K562 (cell line): ENCODE measurements at regions not wholly inside any gene's neighbourhood (a gene's known extent, or its start where the extent isn't known, plus 50 kb on each side); places are given as distances from the start of the nearest gene placed in this dataset.

Source experiments
- ATAC-seq: fragments of 200-7000 bp; cut with Tn5 transposase; 3 replicates; pipeline ENCODE4 v1.9.1; 2020; ENCODE audit warnings: moderate library complexity
- BruUV-seq: library from RNA; stranded (reverse); fragments of 400-500 nt; replicated peaks from 2 replicates; lab custom pipeline; 2021; lab: Mats Ljungman, UMichigan
- CTCF ChIA-PET: fragments of 300-600 bp; formaldehyde crosslinking; extraction: SDS; loops from one replicate; lab custom pipeline; 2021; ENCODE audit warnings: low intra/inter-chr PET ratio; lab: Yijun Ruan, JAX
- POLR2A ChIA-PET: fragments of 300-600, 350-650 bp; sonication (Branson Sonifier 250); formaldehyde crosslinking; extraction: SDS; loops from one replicate; lab custom pipeline; 2021; ENCODE audit warnings: antibody characterized with exemption, inconsistent platforms; lab: Yijun Ruan, JAX
- DNase-seq, 4 experiments: peaks; one replicate each; pipeline versions ENCODE4 v3.0.0 to v3.0.0-alpha.2; 2011 to 2018; ENCODE audit warnings: low spot score in 3 of 4, mixed read lengths in 3 of 4; ENCODE audit errors: extremely low read depth in 1 of 4
- FAIRE-seq: peaks from 2 replicates; lab custom pipeline; 2011; peaks lifted over from hg19 to GRCh38; lab: Jason Lieb, UNC
- H2AFZ ChIP-seq: 2 replicates; pipeline ENCODE4 v1.6.0; 2011; ENCODE audit warnings: low read depth, low read length, control low read depth, inconsistent platforms
- H3K27ac ChIP-seq: fragments of 200-600 bp; 3 replicates; pipeline ENCODE4 v1.8.0; 2011; ENCODE audit warnings: low read depth, mild to moderate bottlenecking, control low read depth, inconsistent platforms, low read length, moderate library complexity, mixed read lengths; ENCODE audit errors: extremely low read depth
- H3K27me3 ChIP-seq, 2 experiments: fragments of 300-600 bp in 1 of 2; 2 replicates in 1 of 2; 3 replicates in 1 of 2; pipeline versions ENCODE4 v1.6.0 to v1.8.0; 2011; ENCODE audit warnings: inconsistent platforms in 2 of 2, low read length in 2 of 2, mild to moderate bottlenecking in 1 of 2, mixed read lengths in 1 of 2, moderate library complexity in 1 of 2; ENCODE audit not compliant: control insufficient read depth in 2 of 2, insufficient read depth in 2 of 2
- H3K36me3 ChIP-seq: fragments of 300-600 bp; 3 replicates; pipeline ENCODE4 v1.8.0; 2011; ENCODE audit warnings: mild to moderate bottlenecking, low read length, inconsistent platforms; ENCODE audit not compliant: control insufficient read depth, insufficient read depth
- H3K4me1 ChIP-seq, 2 experiments: fragments of 200-600 bp in 1 of 2; replicated peaks in 1 of 2; 2 replicates in 1 of 2; 3 replicates in 1 of 2; pipeline versions ENCODE4 v1.5.1 to v1.8.0; 2011; ENCODE audit warnings: inconsistent platforms in 2 of 2, low read length in 2 of 2, mild to moderate bottlenecking in 1 of 2, mixed read lengths in 1 of 2, moderate library complexity in 1 of 2; ENCODE audit not compliant: control insufficient read depth in 2 of 2, insufficient read depth in 2 of 2
- H3K4me2 ChIP-seq: 2 replicates; pipeline ENCODE4 v1.6.1; 2011; ENCODE audit warnings: low read length, control low read depth, inconsistent platforms, mixed read lengths; ENCODE audit not compliant: insufficient read depth
- H3K4me3 ChIP-seq: fragments of 200-600 bp; sonication (generic), shearing (Covaris generic); 2 replicates; pipeline ENCODE4 v1.5.1; 2016; ENCODE audit warnings: control low read depth, inconsistent platforms
- H3K79me2 ChIP-seq: fragments of 200-600 bp; 3 replicates; pipeline ENCODE4 v1.8.0; 2011; ENCODE audit warnings: low read length, inconsistent platforms; ENCODE audit not compliant: control insufficient read depth, insufficient read depth
- H3K9ac ChIP-seq, 2 experiments: 2 replicates each; pipeline versions ENCODE4 v1.6.0 to v1.6.1; 2011; ENCODE audit warnings: low read depth in 2 of 2, low read length in 2 of 2, control low read depth in 1 of 2, inconsistent platforms in 1 of 2, mild to moderate bottlenecking in 1 of 2, mixed read lengths in 1 of 2; ENCODE audit not compliant: insufficient read depth in 1 of 2
- H3K9me1 ChIP-seq: one replicate; pipeline ENCODE4 v1.6.0; 2011; ENCODE audit warnings: inconsistent platforms, mild to moderate bottlenecking, low read length, moderate library complexity; ENCODE audit not compliant: control insufficient read depth, insufficient read depth
- H3K9me3 ChIP-seq: replicated peaks from 2 replicates; pipeline ENCODE4 v1.5.1; 2011; ENCODE audit warnings: low read depth, low read length, inconsistent platforms; ENCODE audit not compliant: control insufficient read depth, insufficient read depth
- H4K20me1 ChIP-seq: replicated peaks from 2 replicates; pipeline ENCODE4 v1.6.1; 2011; ENCODE audit warnings: low read length, inconsistent platforms, mixed read lengths; ENCODE audit not compliant: control insufficient read depth, insufficient read depth
- MAFK ChIP-seq: IDR thresholded peaks from 2 replicates; pipeline ENCODE4 v1.6.1; 2011; ENCODE audit warnings: low read length, improper control_type of control experiment
- NCOA1 ChIP-seq: fragments of 450-650 bp; IDR thresholded peaks from 2 replicates; pipeline ENCODE4 v1.6.1; 2016; ENCODE audit warnings: low read depth
- NCOA6 ChIP-seq: fragments of 450-650 bp; IDR thresholded peaks from 2 replicates; pipeline ENCODE4 v1.6.1; 2017; ENCODE audit warnings: mild to moderate bottlenecking
- POLR2A ChIP-seq: fragments of 450-650 bp; conservative IDR thresholded peaks from 2 replicates; pipeline ENCODE4 v1.6.1; 2016
- RBBP5 ChIP-seq: fragments of 200-600 bp; sonication (generic); IDR thresholded peaks from 2 replicates; pipeline ENCODE4 v1.6.1; 2012; ENCODE audit warnings: borderline replicate concordance, mild to moderate bottlenecking, low read length, control low read depth, inconsistent platforms; ENCODE audit not compliant: insufficient read depth, poor library complexity, severe bottlenecking
- SIRT6 ChIP-seq: IDR thresholded peaks from one replicate; pipeline ENCODE4 v1.6.1; 2012; ENCODE audit warnings: low read depth, mild to moderate bottlenecking, control low read depth, inconsistent platforms, low read length, moderate library complexity
- TRIM24 ChIP-seq, 2 experiments: fragments of 450-650 bp; IDR thresholded peaks; 2 replicates each; pipeline ENCODE4 v1.6.1; 2016
- ZBTB7A ChIP-seq: IDR thresholded peaks from 2 replicates; pipeline ENCODE4 v1.6.1; 2011; ENCODE audit warnings: low read depth, mild to moderate bottlenecking, low read length, moderate library complexity, borderline replicate concordance; ENCODE audit not compliant: control insufficient read depth
- ZNF197 ChIP-seq: fragments of 200-800 bp; sonication (Bioruptor generic); IDR thresholded peaks from 2 replicates; pipeline ENCODE4 v1.6.1; 2016; ENCODE audit warnings: low read depth, missing genetic modification characterization, missing compliant biosample characterization
- ZNF316 ChIP-seq: fragments of 450-650 bp; IDR thresholded peaks from 2 replicates; pipeline ENCODE4 v1.6.1; 2016
- WGBS: fragments of 100-300 bp; shearing (Covaris generic); methylation state at CpG from one replicate; pipeline ENCODE4 v1.1.6; 2016; ENCODE audit warnings: low coverage, mixed read lengths; ENCODE audit not compliant: insufficient coverage; ENCODE audit errors: missing lambda C conversion rate; 5-methylcytosine and 5-hydroxymethylcytosine counted together
- in situ Hi-C: fragments of 300-500 bp; cut with MboI; formaldehyde crosslinking; loops from 4 replicates; pipeline ENCODE4 v1.15.0; 2018; ENCODE audit warnings: inconsistent platforms, mixed read lengths
- intact Hi-C: fragments of 100-400 bp; cut with micrococcal nuclease; formaldehyde crosslinking; loops from 2 replicates; pipeline ENCODE4 v1.14.2; 2022
- TF ChIP-seq, protein P1 (sequence below), 2 experiments: fragments of 450-650 bp; conservative IDR thresholded peaks; 2 replicates each; pipeline ENCODE4 v1.6.1; 2017; ENCODE audit warnings: mild to moderate bottlenecking in 2 of 2, moderate library complexity in 2 of 2

DNA sequence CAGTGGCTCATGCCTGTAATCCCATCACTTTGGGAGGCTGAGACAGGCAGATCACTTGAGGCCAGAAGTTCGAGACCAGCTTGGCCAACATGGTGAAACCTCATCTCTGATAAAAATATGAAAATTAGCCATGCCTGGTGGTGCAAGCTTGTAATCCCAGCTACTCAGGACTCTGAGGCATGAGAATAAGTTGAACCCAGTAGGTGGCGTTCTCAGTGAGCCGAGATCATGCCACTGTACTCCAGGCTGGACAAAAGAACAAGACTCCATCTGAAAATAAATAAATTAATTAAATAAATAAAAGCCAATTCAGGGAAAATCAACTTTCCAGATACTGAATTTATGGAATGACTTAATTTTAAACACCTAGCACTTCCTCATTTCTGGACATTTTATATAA is 1722.1 kb downstream of the MAT2B start:
- ATAC-seq (no peak), DNase-seq (no peak)
- WGBS, result 4% methylated on average over 3 of the region's 3 CpGs
- intact Hi-C loops, result no loop called here
- CTCF ChIA-PET, result no interaction called here
- Histone ChIP-seq H3K27ac (no peak overlapping the region), H3K4me1 (no peaks in the 10 kb centered on the region), H3K9ac (no peak overlapping the region), H3K4me3 (no peak overlapping the region)
- no TSS peak for BruUV-seq
- in situ Hi-C loops, result no loop called here
- TF ChIP-seq RBBP5 (no peak), SIRT6 (no peak), NCOA1 (no peak), POLR2A (no peak), TRIM24 (IDR thresholded peaks at IDR 0.05) (no peak), ZNF197 (CRISPR knock-in tag) (no peak), NCOA6 (no peak), ZBTB7A (no peak), MAFK (no peak)
- TF ChIP-seq, all 486 proteins: peak for 0
- no peaks in the 10 kb centered on the region for H3K36me3 ChIP-seq
- no peak overlapping the region for H2AFZ ChIP-seq
- no peaks in the 10 kb centered on the region for H3K9me3 ChIP-seq
- no peak for FAIRE-seq
- H3K9me1 ChIP-seq, result no peaks in the 10 kb centered on the region
- POLR2A ChIA-PET, result no interaction called here
- no peaks in the 10 kb centered on the region for H3K27me3 ChIP-seq
- H3K4me2 ChIP-seq, result no peak overlapping the region
- H3K79me2 ChIP-seq, result no peaks in the 10 kb centered on the region
- H4K20me1 ChIP-seq, result no peaks in the 10 kb centered on the region

DNA sequence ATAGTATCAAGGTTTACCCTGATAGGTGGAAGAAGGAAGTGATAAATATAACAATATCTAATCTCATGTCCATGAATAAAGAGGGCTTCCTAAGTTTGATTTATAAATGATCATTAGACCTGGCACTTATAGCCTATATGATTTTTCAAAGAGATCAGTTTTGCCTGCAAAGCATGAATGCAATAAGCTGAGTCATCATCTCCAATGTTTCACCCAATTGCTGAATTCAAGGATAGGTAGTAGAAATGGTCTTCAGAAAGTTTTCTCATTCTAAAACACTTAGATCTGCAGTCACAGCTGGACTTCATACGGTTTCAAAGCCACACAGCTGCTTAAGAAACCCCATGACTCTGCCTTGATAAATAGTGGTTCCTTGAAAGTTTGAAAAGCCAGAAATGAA is 1722.8 kb downstream of the MAT2B start:
- Histone ChIP-seq H3K79me2 (no peaks in the 10 kb centered on the region), H3K27ac (no peak overlapping the region), H3K9me1 (no peaks in the 10 kb centered on the region)
- TF ChIP-seq ZNF316, result peak; percentile 28; the same call in 1 of the 2 replicates
- TF ChIP-seq, protein P1, sequence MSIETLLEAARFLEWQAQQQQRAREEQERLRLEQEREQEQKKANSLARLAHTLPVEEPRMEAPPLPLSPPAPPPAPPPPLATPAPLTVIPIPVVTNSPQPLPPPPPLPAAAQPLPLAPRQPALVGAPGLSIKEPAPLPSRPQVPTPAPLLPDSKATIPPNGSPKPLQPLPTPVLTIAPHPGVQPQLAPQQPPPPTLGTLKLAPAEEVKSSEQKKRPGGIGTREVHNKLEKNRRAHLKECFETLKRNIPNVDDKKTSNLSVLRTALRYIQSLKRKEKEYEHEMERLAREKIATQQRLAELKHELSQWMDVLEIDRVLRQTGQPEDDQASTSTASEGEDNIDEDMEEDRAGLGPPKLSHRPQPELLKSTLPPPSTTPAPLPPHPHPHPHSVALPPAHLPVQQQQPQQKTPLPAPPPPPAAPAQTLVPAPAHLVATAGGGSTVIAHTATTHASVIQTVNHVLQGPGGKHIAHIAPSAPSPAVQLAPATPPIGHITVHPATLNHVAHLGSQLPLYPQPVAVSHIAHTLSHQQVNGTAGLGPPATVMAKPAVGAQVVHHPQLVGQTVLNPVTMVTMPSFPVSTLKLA (conservative IDR thresholded peaks at IDR 0.05), result no peak
- TF ChIP-seq, all 486 proteins: peak for 1
- CTCF ChIA-PET, result no interaction called here
- Histone ChIP-seq H3K9me3 (no peaks in the 10 kb centered on the region), H3K9ac (no peak overlapping the region), H3K27me3 (no peaks in the 10 kb centered on the region), H4K20me1 (no peaks in the 10 kb centered on the region), H2AFZ (no peak overlapping the region), H3K4me3 (no peak overlapping the region), H3K4me1 (no peaks in the 10 kb centered on the region), H3K36me3 (no peaks in the 10 kb centered on the region), H3K4me2 (no peak overlapping the region)
- intact Hi-C loops, result no loop called here
- ATAC-seq, result no peak
- in situ Hi-C loops, result no loop called here
- POLR2A ChIA-PET, result no interaction called here
- FAIRE-seq, result no peak
- no TSS peak for BruUV-seq
- 0% methylated on average over 1 of the region's 1 CpG for WGBS
- DNase-seq, result no peak
